ENCODE measurements at regions not wholly inside any gene's neighbourhood (a gene's known extent, or its start where the extent isn't known, plus 50 kb on each side); places are given as distances from the start of the nearest gene placed in this dataset.

DNA sequence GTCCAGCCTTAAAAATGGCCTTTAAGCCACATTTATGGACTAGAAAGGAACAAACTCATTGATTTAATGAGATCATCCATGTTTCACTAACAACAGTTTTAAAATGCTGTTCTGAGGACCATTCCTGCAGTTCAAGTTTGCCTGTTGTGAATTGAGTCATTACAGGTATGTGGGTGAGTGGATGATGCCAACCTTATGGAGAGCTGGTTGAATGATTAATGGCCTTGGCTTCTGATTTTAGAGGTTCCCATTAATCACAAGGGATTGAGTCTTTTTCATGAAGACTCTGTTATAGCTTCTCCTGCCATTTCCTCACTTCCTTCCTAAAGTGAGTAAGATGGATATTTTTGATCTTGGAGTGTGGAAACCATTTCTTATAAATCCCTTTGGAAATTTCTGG is 459.8 kb upstream of the SLC14A2 start:
- Histone ChIP-seq H3K4me3 (ENCODE audit: extremely low read depth, insufficient read depth, low read length, poor library complexity, severe bottlenecking) (no peak overlapping the region), H3K9me3 (ENCODE audit: control insufficient read depth, low read length) (no peaks in the 10 kb centered on the region), H3K36me3 (ENCODE audit: control insufficient read depth, insufficient read depth, low read length) (no peaks in the 10 kb centered on the region), H3K27ac (ENCODE audit: low read depth, low read length, severe bottlenecking) (no peak overlapping the region), H3K4me1 (ENCODE audit: control insufficient read depth, insufficient read depth, low read length, poor library complexity, severe bottlenecking) (no peaks in the 10 kb centered on the region)

DNA sequence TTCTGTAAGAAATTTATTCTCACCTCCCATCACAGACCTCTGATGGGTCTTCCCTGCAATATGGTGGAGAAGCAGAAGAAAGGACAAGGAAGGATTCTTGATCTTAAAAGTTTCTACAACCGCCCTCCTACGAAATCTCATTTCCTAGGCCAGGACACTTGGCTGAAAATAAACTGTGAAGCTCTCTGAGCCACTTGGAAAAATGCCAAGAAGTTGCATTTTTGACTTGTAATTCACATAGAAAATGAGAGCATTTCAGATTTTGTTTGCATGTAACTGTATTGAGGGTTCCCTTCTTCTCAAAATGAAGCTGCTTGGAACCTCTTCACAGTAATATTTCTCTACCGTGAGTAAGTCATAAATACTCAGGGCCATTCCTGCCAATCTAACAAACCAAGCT is 458.3 kb upstream of the SLC14A2 start:
- Histone ChIP-seq H3K4me3 (ENCODE audit: extremely low read depth, insufficient read depth, low read length, poor library complexity, severe bottlenecking) (no peak overlapping the region), H3K36me3 (ENCODE audit: control insufficient read depth, insufficient read depth, low read length) (no peaks in the 10 kb centered on the region), H3K9me3 (ENCODE audit: control insufficient read depth, low read length) (no peaks in the 10 kb centered on the region), H3K4me1 (ENCODE audit: control insufficient read depth, insufficient read depth, low read length, poor library complexity, severe bottlenecking) (no peaks in the 10 kb centered on the region), H3K27ac (ENCODE audit: low read depth, low read length, severe bottlenecking) (no peak overlapping the region)
- 82 to 90% methylated on average over 2 of the region's 3 CpGs for WGBS, 2 experiments (ENCODE audit: insufficient coverage in 2 of 2)

DNA sequence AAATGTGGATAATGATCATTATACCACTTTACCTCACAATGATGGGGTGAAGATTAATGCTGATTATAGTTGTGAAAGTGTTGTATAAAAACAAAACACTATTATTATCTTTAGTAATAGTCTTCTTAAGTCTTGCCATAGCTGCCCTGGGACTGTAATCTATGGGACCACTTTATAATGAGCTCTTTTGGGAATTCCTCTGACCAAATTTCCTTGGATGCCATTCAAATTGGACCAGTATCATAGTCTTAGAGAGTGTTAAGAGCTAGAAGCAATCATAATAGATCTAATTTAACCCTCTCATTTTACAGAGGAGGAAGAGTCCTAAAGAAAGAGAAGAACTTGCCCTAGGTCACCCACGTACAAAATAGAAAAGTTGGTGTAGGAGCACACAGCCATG is 457.7 kb upstream of the SLC14A2 start:
- Histone ChIP-seq H3K27ac (ENCODE audit: low read depth, low read length, severe bottlenecking) (no peak overlapping the region), H3K9me3 (ENCODE audit: control insufficient read depth, low read length) (no peaks in the 10 kb centered on the region), H3K4me1 (ENCODE audit: control insufficient read depth, insufficient read depth, low read length, poor library complexity, severe bottlenecking) (no peaks in the 10 kb centered on the region), H3K4me3 (ENCODE audit: extremely low read depth, insufficient read depth, low read length, poor library complexity, severe bottlenecking) (no peak overlapping the region), H3K36me3 (ENCODE audit: control insufficient read depth, insufficient read depth, low read length) (no peaks in the 10 kb centered on the region)
- WGBS, 2 experiments (ENCODE audit: insufficient coverage in 2 of 2): no CpG with 5 or more reads among the region's 1 CpG

DNA sequence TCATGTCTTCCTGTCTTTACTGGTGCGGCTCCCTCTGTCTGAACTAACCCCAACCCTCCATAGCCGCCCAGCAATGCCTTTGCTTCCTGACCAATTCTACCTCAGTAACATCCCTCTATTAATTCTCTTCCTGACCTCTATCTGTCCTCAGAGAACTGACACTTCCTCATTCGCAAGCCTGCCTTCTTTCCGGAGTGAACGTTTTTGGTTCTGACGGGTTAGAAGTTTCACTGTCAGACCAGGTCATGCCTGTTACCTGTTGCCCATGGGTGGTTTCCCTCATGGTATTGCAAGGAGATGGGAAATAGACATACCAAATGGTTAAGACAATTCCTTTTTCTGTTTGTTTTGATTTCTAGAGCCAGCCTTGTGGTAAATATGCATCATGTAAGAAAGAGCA is 453.4 kb upstream of the SLC14A2 start:
- H3K4me1 ChIP-seq (ENCODE audit: control insufficient read depth, insufficient read depth, low read length, poor library complexity, severe bottlenecking): no peaks in the 10 kb centered on the region
- H3K36me3 ChIP-seq (ENCODE audit: control insufficient read depth, insufficient read depth, low read length): no peaks in the 10 kb centered on the region
- no peaks in the 10 kb centered on the region for H3K9me3 ChIP-seq (ENCODE audit: control insufficient read depth, low read length)
- no peak overlapping the region for H3K4me3 ChIP-seq (ENCODE audit: extremely low read depth, insufficient read depth, low read length, poor library complexity, severe bottlenecking)
- no peak overlapping the region for H3K27ac ChIP-seq (ENCODE audit: low read depth, low read length, severe bottlenecking)
- WGBS, 2 experiments (ENCODE audit: insufficient coverage in 2 of 2): 74 to 92% methylated on average over 2 to 5 of the region's 6 CpGs

DNA sequence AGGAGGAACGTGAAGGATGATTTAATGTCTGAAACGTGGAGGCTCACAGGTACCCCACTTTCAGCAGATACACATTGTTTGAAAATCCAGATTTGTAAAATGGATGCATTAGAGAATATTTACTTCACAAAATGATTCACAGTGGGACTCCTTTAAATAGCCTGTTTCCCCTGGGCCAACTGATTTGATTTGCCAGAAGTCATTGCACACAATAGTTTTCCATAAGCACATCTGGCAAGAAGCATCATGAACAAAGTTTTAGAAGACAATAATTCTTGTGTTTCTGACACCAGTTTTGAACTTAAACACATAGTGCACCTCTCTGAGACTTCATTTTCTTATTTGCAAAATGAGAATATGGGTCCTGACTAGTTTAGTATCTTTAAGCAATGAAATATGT is 451.4 kb upstream of the SLC14A2 start:
- Histone ChIP-seq H3K4me3 (ENCODE audit: extremely low read depth, insufficient read depth, low read length, poor library complexity, severe bottlenecking) (no peak overlapping the region), H3K9me3 (ENCODE audit: control insufficient read depth, low read length) (no peaks in the 10 kb centered on the region), H3K36me3 (ENCODE audit: control insufficient read depth, insufficient read depth, low read length) (no peaks in the 10 kb centered on the region), H3K27ac (ENCODE audit: low read depth, low read length, severe bottlenecking) (no peak overlapping the region), H3K4me1 (ENCODE audit: control insufficient read depth, insufficient read depth, low read length, poor library complexity, severe bottlenecking) (no peaks in the 10 kb centered on the region)
- WGBS, 2 experiments (ENCODE audit: insufficient coverage in 2 of 2): no CpG with 5 or more reads among the region's 2 CpGs

DNA sequence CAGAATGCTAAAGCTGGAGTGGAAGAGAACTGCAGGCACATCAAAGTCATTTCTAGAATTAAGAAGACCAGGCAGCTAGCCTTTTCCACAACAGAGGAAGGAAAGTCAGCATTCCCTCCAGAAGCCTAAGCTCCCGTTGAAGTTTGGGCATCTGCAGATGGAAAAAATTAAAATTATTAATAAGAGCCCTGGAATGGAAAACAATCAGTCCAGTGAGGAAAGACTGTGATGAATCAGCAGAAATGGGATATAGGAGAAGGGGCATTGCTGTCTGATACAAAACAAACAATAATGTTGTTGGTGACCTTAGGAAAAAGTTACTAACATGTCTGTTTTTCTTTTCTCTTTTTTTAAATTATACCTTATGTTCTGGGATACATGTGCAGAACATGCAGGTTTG is 450.7 kb upstream of the SLC14A2 start:
- Histone ChIP-seq H3K9me3 (ENCODE audit: control insufficient read depth, low read length) (no peaks in the 10 kb centered on the region), H3K4me3 (ENCODE audit: extremely low read depth, insufficient read depth, low read length, poor library complexity, severe bottlenecking) (no peak overlapping the region), H3K36me3 (ENCODE audit: control insufficient read depth, insufficient read depth, low read length) (no peaks in the 10 kb centered on the region), H3K27ac (ENCODE audit: low read depth, low read length, severe bottlenecking) (no peak overlapping the region), H3K4me1 (ENCODE audit: control insufficient read depth, insufficient read depth, low read length, poor library complexity, severe bottlenecking) (no peaks in the 10 kb centered on the region)
- whole genome bisulfite sequencing, 2 experiments (ENCODE audit: insufficient coverage in 2 of 2): 100% methylated on average over 1 of the region's 1 CpG; no CpG with 5 or more reads in 1 of the 2 experiments

DNA sequence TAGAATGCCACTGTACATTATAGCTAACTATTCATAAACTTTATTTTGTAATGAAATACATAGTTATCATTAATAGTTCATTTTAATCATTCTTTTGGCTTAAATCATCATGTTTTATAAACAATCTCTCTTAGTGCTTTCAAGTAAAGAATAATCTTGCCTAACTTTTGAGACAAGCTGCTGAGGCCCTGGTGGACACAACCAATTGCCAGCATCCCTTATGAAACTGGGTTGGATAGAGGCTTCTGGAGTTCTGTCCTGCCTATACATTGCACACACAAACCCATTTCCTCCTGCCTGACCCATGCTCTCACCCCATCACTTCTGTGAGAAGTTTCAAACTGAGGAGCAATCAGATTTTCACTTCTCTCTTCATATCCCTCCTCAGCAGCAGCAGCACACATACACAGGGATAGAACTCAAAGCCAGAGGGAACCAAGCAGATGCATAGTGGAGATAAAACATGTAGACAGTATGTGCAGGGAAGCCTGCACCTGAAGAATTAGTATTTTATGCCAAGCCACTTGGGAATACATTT is 450.0 kb upstream of the SLC14A2 start:
- Histone ChIP-seq H3K4me1 (ENCODE audit: control insufficient read depth, insufficient read depth, low read length, poor library complexity, severe bottlenecking) (no peaks in the 10 kb centered on the region), H3K36me3 (ENCODE audit: control insufficient read depth, insufficient read depth, low read length) (no peaks in the 10 kb centered on the region), H3K4me3 (ENCODE audit: extremely low read depth, insufficient read depth, low read length, poor library complexity, severe bottlenecking) (no peak overlapping the region), H3K27ac (ENCODE audit: low read depth, low read length, severe bottlenecking) (no peak overlapping the region), H3K9me3 (ENCODE audit: control insufficient read depth, low read length) (no peaks in the 10 kb centered on the region)

DNA sequence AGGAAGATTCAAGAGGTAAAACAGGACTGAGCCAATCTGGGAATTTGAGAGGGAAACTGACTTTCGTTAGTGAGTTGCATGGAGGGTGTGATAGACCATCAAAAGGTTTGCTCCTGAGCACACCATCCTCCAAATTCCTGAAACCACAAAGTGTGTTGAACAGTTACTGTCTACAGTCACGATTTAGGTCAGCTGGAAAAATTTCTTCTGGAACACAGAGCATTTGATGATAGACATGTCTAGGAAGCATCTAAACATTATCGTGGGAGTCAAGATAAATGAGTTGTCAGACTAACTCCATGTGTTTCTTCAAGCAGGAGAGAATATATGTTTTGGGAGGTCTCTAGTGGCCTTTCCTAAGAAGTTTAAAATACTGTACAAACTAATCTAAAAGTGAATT is 449.4 kb upstream of the SLC14A2 start:
- no peaks in the 10 kb centered on the region for H3K36me3 ChIP-seq (ENCODE audit: control insufficient read depth, insufficient read depth, low read length)
- no peaks in the 10 kb centered on the region for H3K9me3 ChIP-seq (ENCODE audit: control insufficient read depth, low read length)
- H3K4me3 ChIP-seq (ENCODE audit: extremely low read depth, insufficient read depth, low read length, poor library complexity, severe bottlenecking): no peak overlapping the region
- 75 to 100% methylated on average over 1 of the region's 3 CpGs for WGBS, 2 experiments (ENCODE audit: insufficient coverage in 2 of 2)
- H3K4me1 ChIP-seq (ENCODE audit: control insufficient read depth, insufficient read depth, low read length, poor library complexity, severe bottlenecking): no peaks in the 10 kb centered on the region
- no peak overlapping the region for H3K27ac ChIP-seq (ENCODE audit: low read depth, low read length, severe bottlenecking)

DNA sequence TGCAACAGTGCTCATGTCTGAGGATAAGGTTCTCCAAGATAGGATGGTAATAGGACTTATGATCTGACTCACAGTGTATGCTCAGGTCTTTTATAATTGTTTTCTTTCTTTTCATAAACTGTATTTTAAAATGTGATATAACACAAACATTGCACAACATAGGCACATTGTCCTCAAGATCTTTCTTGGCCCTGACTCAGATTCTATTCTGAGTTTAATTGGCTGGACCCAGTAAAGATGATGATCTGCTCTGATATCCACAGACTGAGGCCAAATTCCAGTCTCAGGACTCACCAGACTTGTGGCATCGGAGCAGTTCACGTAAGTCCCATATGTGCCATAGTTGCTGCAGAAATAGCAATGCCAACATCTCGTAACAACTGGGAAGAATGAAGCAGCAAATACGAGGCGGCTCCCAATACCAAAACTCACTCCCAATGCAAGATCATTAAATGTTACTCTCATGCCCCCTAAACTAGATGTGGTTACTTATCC is 448.9 kb upstream of the SLC14A2 start:
- WGBS, 2 experiments (ENCODE audit: insufficient coverage in 2 of 2): 93 to 99% methylated on average over 5 of the region's 5 CpGs
- H3K9me3 ChIP-seq (ENCODE audit: control insufficient read depth, low read length): no peaks in the 10 kb centered on the region
- no peaks in the 10 kb centered on the region for H3K36me3 ChIP-seq (ENCODE audit: control insufficient read depth, insufficient read depth, low read length)
- H3K4me3 ChIP-seq (ENCODE audit: extremely low read depth, insufficient read depth, low read length, poor library complexity, severe bottlenecking): no peak overlapping the region
- H3K4me1 ChIP-seq (ENCODE audit: control insufficient read depth, insufficient read depth, low read length, poor library complexity, severe bottlenecking): no peaks in the 10 kb centered on the region
- no peak overlapping the region for H3K27ac ChIP-seq (ENCODE audit: low read depth, low read length, severe bottlenecking)

DNA sequence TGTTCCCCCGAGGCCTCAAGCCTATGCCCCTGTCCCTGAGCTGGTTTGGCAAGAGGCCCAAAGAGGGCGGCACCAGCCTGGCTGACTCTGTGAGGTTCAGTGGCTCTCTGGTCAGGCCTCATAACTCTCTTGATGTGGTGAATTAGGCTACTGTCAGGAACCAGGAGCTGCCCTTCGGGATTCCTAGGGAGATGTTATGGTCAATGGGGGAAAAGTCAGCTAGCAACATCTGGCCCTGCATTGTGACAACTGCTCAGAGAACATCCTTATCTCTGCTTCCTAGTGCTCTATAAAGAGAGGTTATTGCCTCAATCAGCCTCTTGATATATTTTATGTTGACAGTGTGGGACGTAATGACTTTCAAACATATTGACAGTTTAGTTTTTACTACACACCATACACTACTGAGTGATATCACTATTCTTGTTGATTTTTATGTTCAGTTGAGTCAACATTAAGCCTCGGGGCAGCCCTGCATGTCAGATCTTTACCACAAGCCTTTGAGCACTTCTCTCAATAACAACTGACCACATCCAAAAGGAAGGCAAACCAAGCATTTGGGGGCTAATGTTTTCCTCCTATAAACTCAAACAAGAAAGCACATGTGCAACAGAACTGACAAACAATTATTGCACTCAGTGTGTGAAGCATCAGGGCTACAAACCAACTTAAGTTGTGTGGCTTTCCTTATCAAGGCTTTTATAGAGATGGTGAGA is 448.3 kb upstream of the SLC14A2 start:
- Histone ChIP-seq H3K9me3 (ENCODE audit: control insufficient read depth, low read length) (no peaks in the 10 kb centered on the region), H3K36me3 (ENCODE audit: control insufficient read depth, insufficient read depth, low read length) (no peaks in the 10 kb centered on the region), H3K4me3 (ENCODE audit: extremely low read depth, insufficient read depth, low read length, poor library complexity, severe bottlenecking) (no peak overlapping the region), H3K4me1 (ENCODE audit: control insufficient read depth, insufficient read depth, low read length, poor library complexity, severe bottlenecking) (no peaks in the 10 kb centered on the region), H3K27ac (ENCODE audit: low read depth, low read length, severe bottlenecking) (no peak overlapping the region)
- WGBS, 2 experiments (ENCODE audit: insufficient coverage in 2 of 2): 64 to 75% methylated on average over 1 to 2 of the region's 5 CpGs

DNA sequence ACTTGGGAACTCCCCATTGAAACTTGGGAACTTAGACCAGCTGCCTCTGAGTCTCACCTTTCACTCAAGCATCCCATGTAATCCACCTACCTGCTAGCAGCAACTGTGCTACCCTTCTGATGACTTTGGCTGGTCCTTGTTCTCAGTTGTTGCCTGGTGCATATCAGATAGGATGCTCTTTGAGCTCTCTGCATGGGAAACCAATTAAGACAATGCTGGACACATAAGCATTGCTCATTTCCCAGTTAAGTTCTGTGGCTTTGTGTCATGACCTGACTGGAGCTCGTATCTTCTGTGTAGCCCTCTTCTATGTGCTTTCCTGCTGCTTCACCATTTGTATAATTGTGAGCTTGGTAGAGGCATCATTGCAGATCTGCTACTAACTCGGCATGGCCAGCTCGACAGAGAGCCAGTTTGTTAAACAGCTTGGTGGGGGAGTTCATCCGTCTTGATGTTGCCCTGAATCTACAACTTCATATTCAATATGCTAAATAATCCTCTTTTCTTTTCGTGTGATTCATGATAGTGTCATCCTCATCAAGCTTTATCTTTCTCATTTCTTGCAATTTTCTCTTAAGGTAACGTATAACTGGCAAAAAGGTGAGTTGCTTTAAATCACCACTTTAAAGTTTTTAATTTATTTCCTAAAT is 447.5 kb upstream of the SLC14A2 start:
- no peaks in the 10 kb centered on the region for H3K4me1 ChIP-seq (ENCODE audit: control insufficient read depth, insufficient read depth, low read length, poor library complexity, severe bottlenecking)
- H3K4me3 ChIP-seq (ENCODE audit: extremely low read depth, insufficient read depth, low read length, poor library complexity, severe bottlenecking): no peak overlapping the region
- H3K9me3 ChIP-seq (ENCODE audit: control insufficient read depth, low read length): no peaks in the 10 kb centered on the region
- 75 to 86% methylated on average over 2 of the region's 6 CpGs for WGBS, 2 experiments (ENCODE audit: insufficient coverage in 2 of 2)
- no peaks in the 10 kb centered on the region for H3K36me3 ChIP-seq (ENCODE audit: control insufficient read depth, insufficient read depth, low read length)
- no peak overlapping the region for H3K27ac ChIP-seq (ENCODE audit: low read depth, low read length, severe bottlenecking)
